Right atrium auricular region (tissue), 2 donors: ENCODE measurements at regions not wholly inside any gene's neighbourhood (a gene's known extent, or its start where the extent isn't known, plus 50 kb on each side); places are given as distances from the start of the nearest gene placed in this dataset.

Experiments
- DNase-seq: peaks from one replicate; pipeline ENCODE4 v3.0.0-alpha.2; 2019; ENCODE audit warnings: low spot score
- H3K27ac ChIP-seq, 2 donors: fragments of 200-600 bp; sonication (generic); 1 replicate in 1 of 2; 2 replicates in 1 of 2; pipeline ENCODE4 v1.5.1; 2016 to 2019
- H3K27me3 ChIP-seq, 2 donors: fragments of 200-600 bp; sonication (generic); one replicate each; pipeline versions ENCODE4 v1.5.1 to v1.6.0; 2017 to 2019
- H3K36me3 ChIP-seq: fragments of 200-600 bp; sonication (generic); one replicate; pipeline ENCODE4 v1.5.1; 2016
- H3K4me1 ChIP-seq, 2 donors: fragments of 200-600 bp; sonication (generic); one replicate each; pipeline versions ENCODE4 v1.5.1 to v1.6.0; 2017 to 2019
- H3K4me3 ChIP-seq, 2 donors: fragments of 200-600 bp; sonication (generic); 1 replicate in 1 of 2; 2 replicates in 1 of 2; pipeline ENCODE4 v1.5.1; 2017 to 2019; ENCODE audit warnings: mild to moderate bottlenecking in 1 of 2, moderate library complexity in 1 of 2
- H3K9me3 ChIP-seq, 2 donors: fragments of 200-600 bp; sonication (generic); one replicate each; pipeline ENCODE4 v1.5.1; 2019
- TF ChIP-seq, protein P1 (sequence below), 2 donors: fragments of 200-600 bp; sonication (generic); IDR thresholded peaks; one replicate each; pipeline ENCODE4 v1.5.1; 2019; ENCODE audit warnings: antibody characterized with exemption in 2 of 2

DNA sequence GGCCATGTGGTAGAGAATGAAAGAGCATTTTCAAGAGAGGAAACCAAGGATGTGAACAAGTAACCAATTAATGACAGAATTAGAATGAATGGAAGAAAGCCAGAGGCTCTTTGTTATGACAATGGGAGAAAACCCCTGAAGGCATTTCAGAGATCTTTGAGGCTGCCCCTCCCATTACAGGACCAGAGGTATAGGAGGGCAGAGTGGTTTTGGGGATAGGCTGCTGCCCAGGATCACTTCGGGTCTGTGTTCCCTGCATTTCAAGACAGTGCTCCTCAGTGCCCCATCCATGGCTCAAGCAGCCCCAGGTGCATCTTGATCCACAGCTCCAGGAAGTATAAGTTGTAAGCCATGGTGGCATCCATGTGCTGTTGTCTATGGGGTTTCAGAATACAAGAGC lies 124.0 kb upstream of the HPF1 start:
- TF ChIP-seq, protein P1, sequence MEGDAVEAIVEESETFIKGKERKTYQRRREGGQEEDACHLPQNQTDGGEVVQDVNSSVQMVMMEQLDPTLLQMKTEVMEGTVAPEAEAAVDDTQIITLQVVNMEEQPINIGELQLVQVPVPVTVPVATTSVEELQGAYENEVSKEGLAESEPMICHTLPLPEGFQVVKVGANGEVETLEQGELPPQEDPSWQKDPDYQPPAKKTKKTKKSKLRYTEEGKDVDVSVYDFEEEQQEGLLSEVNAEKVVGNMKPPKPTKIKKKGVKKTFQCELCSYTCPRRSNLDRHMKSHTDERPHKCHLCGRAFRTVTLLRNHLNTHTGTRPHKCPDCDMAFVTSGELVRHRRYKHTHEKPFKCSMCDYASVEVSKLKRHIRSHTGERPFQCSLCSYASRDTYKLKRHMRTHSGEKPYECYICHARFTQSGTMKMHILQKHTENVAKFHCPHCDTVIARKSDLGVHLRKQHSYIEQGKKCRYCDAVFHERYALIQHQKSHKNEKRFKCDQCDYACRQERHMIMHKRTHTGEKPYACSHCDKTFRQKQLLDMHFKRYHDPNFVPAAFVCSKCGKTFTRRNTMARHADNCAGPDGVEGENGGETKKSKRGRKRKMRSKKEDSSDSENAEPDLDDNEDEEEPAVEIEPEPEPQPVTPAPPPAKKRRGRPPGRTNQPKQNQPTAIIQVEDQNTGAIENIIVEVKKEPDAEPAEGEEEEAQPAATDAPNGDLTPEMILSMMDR (IDR thresholded peaks at IDR 0.05) = no peak
- no peak for DNase-seq
- H3K27me3 ChIP-seq = no peaks in the 10 kb centered on the region
- no peak overlapping the region for H3K4me3 ChIP-seq
- H3K27ac ChIP-seq = no peak overlapping the region
- no peaks in the 10 kb centered on the region for H3K9me3 ChIP-seq
- H3K4me1 ChIP-seq = no peaks in the 10 kb centered on the region
- H3K36me3 ChIP-seq = no peaks in the 10 kb centered on the region

DNA sequence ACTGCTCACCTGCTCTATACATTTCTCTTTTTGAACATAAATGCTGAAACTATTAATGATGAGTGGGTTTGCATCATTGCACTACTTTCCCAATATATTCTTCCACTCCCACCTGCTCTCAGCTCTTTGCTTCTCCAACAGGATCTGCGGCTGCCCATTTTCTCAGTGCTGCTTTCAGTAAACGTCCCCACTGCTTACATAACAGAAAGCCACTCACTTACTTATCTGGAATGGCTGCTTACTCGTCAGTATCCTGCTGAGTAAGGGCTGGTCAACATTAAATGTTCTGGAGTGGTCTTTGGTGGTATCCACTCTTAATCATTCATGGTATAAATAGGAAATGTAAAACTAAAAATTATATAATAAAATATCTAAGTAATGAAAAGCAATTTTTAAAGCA lies 112.8 kb upstream of the HPF1 start:
- H3K36me3 ChIP-seq = no peaks in the 10 kb centered on the region
- no peaks in the 10 kb centered on the region for H3K27me3 ChIP-seq
- H3K4me1 ChIP-seq = no peaks in the 10 kb centered on the region
- TF ChIP-seq, protein P1 (IDR thresholded peaks at IDR 0.05) = no peak
- no peak for DNase-seq
- H3K27ac ChIP-seq = no peak overlapping the region
- no peak overlapping the region for H3K4me3 ChIP-seq
- no peaks in the 10 kb centered on the region for H3K9me3 ChIP-seq

DNA sequence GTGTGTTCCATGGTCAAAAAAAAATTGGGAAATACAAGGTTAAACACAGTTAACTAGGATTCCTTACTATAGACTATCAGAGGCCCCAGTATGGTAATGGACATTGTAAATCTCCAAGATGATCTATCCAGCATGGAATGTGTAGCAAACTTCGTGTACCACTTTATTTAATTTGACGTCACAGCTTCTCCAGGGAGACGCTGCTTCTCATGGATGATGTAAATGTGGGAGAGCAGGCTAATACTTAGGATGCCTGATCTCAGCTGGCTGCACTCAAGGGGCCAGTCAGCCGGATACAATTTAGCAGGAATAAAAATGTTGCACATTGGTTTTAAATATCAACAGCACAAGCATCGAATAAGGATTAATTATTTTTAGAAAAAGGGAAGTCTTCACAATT lies 111.7 kb upstream of the HPF1 start:
- Histone ChIP-seq H3K4me3 (no peak overlapping the region), H3K9me3 (no peaks in the 10 kb centered on the region), H3K36me3 (no peaks in the 10 kb centered on the region), H3K27ac (no peak overlapping the region), H3K4me1 (no peaks in the 10 kb centered on the region), H3K27me3 (no peaks in the 10 kb centered on the region)
- TF ChIP-seq, protein P1 (IDR thresholded peaks at IDR 0.05) = no peak
- no peak for DNase-seq

DNA sequence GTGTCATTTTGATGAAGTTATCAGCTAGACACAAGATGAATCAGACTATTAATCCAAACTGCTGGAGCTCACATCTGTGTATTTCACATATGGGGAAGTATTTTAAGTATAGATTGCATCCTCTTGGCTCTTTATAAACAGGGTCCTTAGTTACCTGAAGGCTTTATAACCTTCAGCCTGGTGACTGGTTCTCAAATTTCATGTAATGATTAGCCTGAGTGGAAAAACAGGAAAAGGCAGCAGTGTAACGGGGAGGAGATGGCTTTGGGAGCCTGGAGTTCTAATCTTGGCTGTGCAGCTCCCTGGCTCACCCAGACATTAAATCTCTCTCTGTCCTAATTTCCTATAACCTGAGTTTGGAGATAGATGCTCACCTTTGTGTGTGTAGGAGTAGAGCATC lies 103.8 kb upstream of the HPF1 start:
- H3K4me1 ChIP-seq = no peaks in the 10 kb centered on the region
- no peaks in the 10 kb centered on the region for H3K27me3 ChIP-seq
- H3K4me3 ChIP-seq = no peak overlapping the region
- no peaks in the 10 kb centered on the region for H3K36me3 ChIP-seq
- TF ChIP-seq, protein P1 (IDR thresholded peaks at IDR 0.05) = no peak
- no peak for DNase-seq
- H3K9me3 ChIP-seq = no peaks in the 10 kb centered on the region
- H3K27ac ChIP-seq = no peak overlapping the region

DNA sequence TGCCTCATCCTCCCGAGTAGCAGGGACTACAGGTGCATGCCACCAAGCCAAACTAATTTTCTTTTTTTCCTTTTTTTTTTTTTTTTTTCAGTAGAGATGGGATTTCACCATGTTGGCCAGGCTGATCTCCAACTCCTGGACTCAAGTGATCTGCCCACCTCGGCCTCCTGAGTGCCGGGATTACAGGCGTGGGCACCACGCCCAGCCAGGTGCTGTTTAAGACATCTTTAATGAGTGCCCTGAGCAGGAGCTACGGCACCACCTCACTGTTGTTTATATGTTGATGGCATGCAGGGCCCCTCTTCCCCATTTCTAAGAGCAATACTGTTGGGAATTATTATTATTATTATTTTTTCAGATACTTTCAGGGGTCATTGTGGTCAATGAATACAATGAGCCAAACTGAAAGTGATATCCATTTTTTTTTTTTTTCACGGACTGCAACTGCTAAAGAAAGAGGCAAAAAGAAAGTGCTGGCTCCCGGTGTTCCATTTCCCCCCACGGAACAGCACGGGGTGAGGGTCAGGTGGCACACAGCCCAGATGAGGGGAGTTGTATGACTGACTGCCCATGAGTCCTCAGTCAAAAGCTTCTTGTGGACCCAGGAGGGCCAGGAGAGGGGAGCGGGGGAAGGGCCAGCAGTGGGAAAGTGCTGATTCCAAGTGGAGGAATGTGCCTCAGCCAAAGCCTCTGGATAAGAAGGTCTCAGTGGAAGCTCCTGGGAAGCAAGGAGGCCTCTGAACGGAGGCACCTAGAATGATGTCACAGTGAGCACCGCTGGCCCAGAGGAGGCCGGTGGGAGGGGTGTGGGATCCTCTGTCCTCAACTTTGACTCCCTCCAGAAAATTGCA lies 101.8 kb upstream of the HPF1 start:
- H3K4me1 ChIP-seq = no peaks in the 10 kb centered on the region
- TF ChIP-seq, protein P1 (IDR thresholded peaks at IDR 0.05) = no peak
- no peaks in the 10 kb centered on the region for H3K27me3 ChIP-seq
- DNase-seq = no peak
- H3K9me3 ChIP-seq = no peaks in the 10 kb centered on the region
- H3K27ac ChIP-seq = no peak overlapping the region
- no peaks in the 10 kb centered on the region for H3K36me3 ChIP-seq
- H3K4me3 ChIP-seq = no peak overlapping the region

DNA sequence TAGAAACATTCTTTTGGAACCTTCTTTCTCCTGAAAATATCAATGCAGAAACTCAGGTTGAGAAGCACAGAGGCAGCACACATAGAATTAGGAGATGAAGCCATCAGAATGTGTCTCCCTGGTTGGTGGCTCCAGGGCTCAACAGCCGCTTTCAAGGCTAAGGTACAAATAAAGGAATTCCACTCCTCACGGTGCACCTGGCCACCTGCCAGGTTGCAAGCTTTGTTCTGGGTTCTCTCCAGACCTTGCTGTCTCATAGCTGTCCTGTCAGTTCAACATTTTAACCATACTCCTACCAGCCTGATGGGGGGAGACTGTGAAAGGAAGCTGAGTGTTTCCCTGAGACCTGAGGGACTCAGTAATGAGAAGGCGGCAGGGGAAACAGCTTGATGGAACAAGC lies 96.3 kb upstream of the HPF1 start:
- no peak for DNase-seq
- TF ChIP-seq, protein P1 (IDR thresholded peaks at IDR 0.05) = no peak
- Histone ChIP-seq H3K36me3 (no peaks in the 10 kb centered on the region), H3K4me3 (no peak overlapping the region), H3K27me3 (no peaks in the 10 kb centered on the region), H3K9me3 (no peaks in the 10 kb centered on the region), H3K27ac (no peak overlapping the region), H3K4me1 (no peaks in the 10 kb centered on the region)
